ENCODE measurements at regions not wholly inside any gene's neighbourhood (a gene's known extent, or its start where the extent isn't known, plus 50 kb on each side); places are given as distances from the start of the nearest gene placed in this dataset.

DNA sequence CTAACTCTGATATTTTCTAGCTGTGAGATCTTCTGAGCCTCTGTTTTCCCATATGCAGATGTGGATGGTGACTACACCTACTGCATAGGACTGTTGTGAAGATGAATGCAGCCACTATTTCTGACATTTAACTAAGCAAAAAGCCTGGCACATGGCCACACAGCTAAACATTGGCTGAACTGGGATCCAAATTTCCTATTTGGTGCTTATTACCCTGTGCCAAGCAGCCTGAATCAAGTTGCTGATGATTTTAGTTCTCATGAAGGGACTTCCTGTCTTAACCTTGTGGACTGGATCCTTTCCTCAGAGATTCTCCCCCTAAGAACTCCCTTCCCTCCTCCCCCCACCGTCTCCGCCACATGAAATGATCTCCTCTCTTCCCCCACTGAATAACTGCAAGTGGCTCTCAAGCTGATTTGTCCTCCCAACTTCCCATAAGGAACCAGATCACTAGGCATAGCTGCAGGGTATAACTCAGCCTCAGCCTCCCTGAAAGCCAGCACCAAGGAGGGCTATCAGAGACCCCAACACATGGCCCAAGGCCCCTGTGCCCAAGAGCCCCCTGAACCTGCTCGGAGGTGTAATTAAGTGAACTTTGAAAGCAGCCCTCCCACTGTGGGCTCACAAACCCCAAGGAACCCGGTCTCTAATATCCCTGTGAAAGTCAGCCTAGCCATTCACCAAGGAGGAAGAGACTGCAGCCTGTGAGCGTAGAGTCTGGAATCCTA, 55.7 kb downstream of the MAFB start:
- H3K4me1 ChIP-seq (ENCODE audit: control insufficient read depth, extremely low read depth, insufficient read depth, low read length), result no peaks in the 10 kb centered on the region
- BruUV-seq (replicated peaks), result no TSS peak
- H2AFZ ChIP-seq (ENCODE audit: low read depth, low read length), result no peak overlapping the region
- no peak overlapping the region for H3K4me3 ChIP-seq (replicated peaks in 1 of 3; ENCODE audit: insufficient read depth in 1 of 3, low read depth in 1 of 3, low read length in 3 of 3)
- H3K4me2 ChIP-seq (ENCODE audit: insufficient read depth, low read length), result no peak overlapping the region
- no peaks in the 10 kb centered on the region for H3K79me2 ChIP-seq (ENCODE audit: control insufficient read depth, insufficient read depth, low read length)
- H3K36me3 ChIP-seq (ENCODE audit: control insufficient read depth in 2 of 2, extremely low read depth in 1 of 2, insufficient read depth in 2 of 2, low read length in 2 of 2), result no peaks in the 10 kb centered on the region
- TF ChIP-seq FOS (IDR thresholded peaks at IDR 0.05; ENCODE audit: borderline replicate concordance, insufficient read depth, low read length), result no peak
- TF ChIP-seq MYC (IDR thresholded peaks at IDR 0.05; ENCODE audit: low read depth, low read length), result no peak
- no peak for TF ChIP-seq POLR2AphosphoS5 (IDR thresholded peaks at IDR 0.05; ENCODE audit: insufficient read depth, low read depth, low read length)
- no peak for TF ChIP-seq EZH2 (IDR thresholded peaks at IDR 0.05; ENCODE audit: borderline replicate concordance, low read depth, low read length, severe bottlenecking)
- TF ChIP-seq JUN (IDR thresholded peaks at IDR 0.05; ENCODE audit: borderline replicate concordance, insufficient read depth, insufficient read length, low read depth), result no peak
- no peak for TF ChIP-seq GATA2 (IDR thresholded peaks at IDR 0.05; ENCODE audit: insufficient read depth, insufficient read length, low read depth, low read length)
- TF ChIP-seq, protein P1, sequence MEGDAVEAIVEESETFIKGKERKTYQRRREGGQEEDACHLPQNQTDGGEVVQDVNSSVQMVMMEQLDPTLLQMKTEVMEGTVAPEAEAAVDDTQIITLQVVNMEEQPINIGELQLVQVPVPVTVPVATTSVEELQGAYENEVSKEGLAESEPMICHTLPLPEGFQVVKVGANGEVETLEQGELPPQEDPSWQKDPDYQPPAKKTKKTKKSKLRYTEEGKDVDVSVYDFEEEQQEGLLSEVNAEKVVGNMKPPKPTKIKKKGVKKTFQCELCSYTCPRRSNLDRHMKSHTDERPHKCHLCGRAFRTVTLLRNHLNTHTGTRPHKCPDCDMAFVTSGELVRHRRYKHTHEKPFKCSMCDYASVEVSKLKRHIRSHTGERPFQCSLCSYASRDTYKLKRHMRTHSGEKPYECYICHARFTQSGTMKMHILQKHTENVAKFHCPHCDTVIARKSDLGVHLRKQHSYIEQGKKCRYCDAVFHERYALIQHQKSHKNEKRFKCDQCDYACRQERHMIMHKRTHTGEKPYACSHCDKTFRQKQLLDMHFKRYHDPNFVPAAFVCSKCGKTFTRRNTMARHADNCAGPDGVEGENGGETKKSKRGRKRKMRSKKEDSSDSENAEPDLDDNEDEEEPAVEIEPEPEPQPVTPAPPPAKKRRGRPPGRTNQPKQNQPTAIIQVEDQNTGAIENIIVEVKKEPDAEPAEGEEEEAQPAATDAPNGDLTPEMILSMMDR (IDR thresholded peaks at IDR 0.05; ENCODE audit: extremely low read depth in 1 of 2, insufficient read depth in 1 of 2, low read depth in 1 of 2, low read length in 2 of 2), result no peak
- TF ChIP-seq POLR2A (IDR thresholded peaks at IDR 0.05; ENCODE audit: low read depth, low read length), result no peak
- TF ChIP-seq, protein P2, sequence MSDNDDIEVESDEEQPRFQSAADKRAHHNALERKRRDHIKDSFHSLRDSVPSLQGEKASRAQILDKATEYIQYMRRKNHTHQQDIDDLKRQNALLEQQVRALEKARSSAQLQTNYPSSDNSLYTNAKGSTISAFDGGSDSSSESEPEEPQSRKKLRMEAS (IDR thresholded peaks at IDR 0.05; ENCODE audit: insufficient read depth, insufficient read length), result no peak
- no peak overlapping the region for H3K9ac ChIP-seq (replicated peaks; ENCODE audit: extremely low read depth, insufficient read depth, low read length)
- H3K27ac ChIP-seq (ENCODE audit: insufficient read depth, low read depth, low read length), result no peak overlapping the region
- intact Hi-C loops (cut with micrococcal nuclease) (no loop called here), dilution Hi-C loops (cut with MboI; ENCODE audit: extremely low pct_ligation_motif_present, low sequenced_read_pairs) (no loop called here)
- DNase-seq (ENCODE audit: low read depth, low spot score) (no peak), FAIRE-seq (no peak)
- no peaks in the 10 kb centered on the region for H3K9me3 ChIP-seq (replicated peaks; ENCODE audit: control insufficient read depth, insufficient read depth, low read length)
- ChIA-PET POLR2A (no interaction called here), CTCF (no interaction called here)
- H3K9me1 ChIP-seq (replicated peaks; ENCODE audit: control insufficient read depth, extremely low read depth, insufficient read depth, low read length), result no peaks in the 10 kb centered on the region
- H4K20me1 ChIP-seq (replicated peaks; ENCODE audit: control insufficient read depth, extremely low read depth, insufficient read depth, low read length), result no peaks in the 10 kb centered on the region
- H3K27me3 ChIP-seq (ENCODE audit: control insufficient read depth in 2 of 2, insufficient read depth in 2 of 2, low read length in 2 of 2), result peaks cover 4 to 5% of the 10 kb centered on the region in 2 experiments
